ENCODE measurements at regions not wholly inside any gene's neighbourhood (a gene's known extent, or its start where the extent isn't known, plus 50 kb on each side); places are given as distances from the start of the nearest gene placed in this dataset.

- TF ChIP-seq CTCF (IDR thresholded peaks at IDR 0.05; ENCODE audit: control insufficient read depth, extremely low read depth, insufficient read depth): no peak
- H3K4me3 ChIP-seq (ENCODE audit: low read depth, low read length): no peak overlapping the region
- no peak for DNase-seq (ENCODE audit: low read depth)
These were observed 301.7 kb downstream of the FOXA2 start for GRCh38 chr20:22282696-22283095.

GRCh38 chr20:22274330-22274729 lies 310.0 kb downstream of the FOXA2 start:
- H3K4me3 ChIP-seq (ENCODE audit: low read depth, low read length): no peak overlapping the region
- TF ChIP-seq CTCF (IDR thresholded peaks at IDR 0.05; ENCODE audit: control insufficient read depth, extremely low read depth, insufficient read depth): no peak
- no peak for DNase-seq (ENCODE audit: low read depth)

- DNase-seq (ENCODE audit: low read depth): no peak
- no peak for TF ChIP-seq CTCF (IDR thresholded peaks at IDR 0.05; ENCODE audit: control insufficient read depth, extremely low read depth, insufficient read depth)
- H3K4me3 ChIP-seq (ENCODE audit: low read depth, low read length): no peak overlapping the region
These were observed 315.7 kb downstream of the FOXA2 start for GRCh38 chr20:22268675-22269074.

GRCh38 chr20:22264917-22265316 lies 319.5 kb downstream of the FOXA2 start:
- H3K4me3 ChIP-seq (ENCODE audit: low read depth, low read length): no peak overlapping the region
- DNase-seq (ENCODE audit: low read depth): no peak
- no peak for TF ChIP-seq CTCF (IDR thresholded peaks at IDR 0.05; ENCODE audit: control insufficient read depth, extremely low read depth, insufficient read depth)

- no peak for DNase-seq (ENCODE audit: low read depth)
- no peak overlapping the region for H3K4me3 ChIP-seq (ENCODE audit: low read depth, low read length)
These were observed 323.9 kb downstream of the FOXA2 start for GRCh38 chr20:22260506-22260905.

GRCh38 chr20:22257912-22258311 lies 326.5 kb downstream of the FOXA2 start:
- no peak for DNase-seq (ENCODE audit: low read depth)
- H3K4me3 ChIP-seq (ENCODE audit: low read depth, low read length): no peak overlapping the region
- no peak for TF ChIP-seq CTCF (IDR thresholded peaks at IDR 0.05; ENCODE audit: control insufficient read depth, extremely low read depth, insufficient read depth)

More at GRCh38 chr20:22260506-22260905, 323.9 kb downstream of the FOXA2 start:
- TF ChIP-seq CTCF (IDR thresholded peaks at IDR 0.05; ENCODE audit: control insufficient read depth, extremely low read depth, insufficient read depth): no peak

GRCh38 chr20:22248051-22248667 lies 336.2 kb downstream of the FOXA2 start:
- peak; percentile 4 for DNase-seq (ENCODE audit: low read depth)
- no peak overlapping the region for H3K4me3 ChIP-seq (ENCODE audit: low read depth, low read length)
- TF ChIP-seq CTCF (IDR thresholded peaks at IDR 0.05; ENCODE audit: control insufficient read depth, extremely low read depth, insufficient read depth): peak; percentile 76
